ENCODE measurements at regions not wholly inside any gene's neighbourhood (a gene's known extent, or its start where the extent isn't known, plus 50 kb on each side); places are given as distances from the start of the nearest gene placed in this dataset.

DNA sequence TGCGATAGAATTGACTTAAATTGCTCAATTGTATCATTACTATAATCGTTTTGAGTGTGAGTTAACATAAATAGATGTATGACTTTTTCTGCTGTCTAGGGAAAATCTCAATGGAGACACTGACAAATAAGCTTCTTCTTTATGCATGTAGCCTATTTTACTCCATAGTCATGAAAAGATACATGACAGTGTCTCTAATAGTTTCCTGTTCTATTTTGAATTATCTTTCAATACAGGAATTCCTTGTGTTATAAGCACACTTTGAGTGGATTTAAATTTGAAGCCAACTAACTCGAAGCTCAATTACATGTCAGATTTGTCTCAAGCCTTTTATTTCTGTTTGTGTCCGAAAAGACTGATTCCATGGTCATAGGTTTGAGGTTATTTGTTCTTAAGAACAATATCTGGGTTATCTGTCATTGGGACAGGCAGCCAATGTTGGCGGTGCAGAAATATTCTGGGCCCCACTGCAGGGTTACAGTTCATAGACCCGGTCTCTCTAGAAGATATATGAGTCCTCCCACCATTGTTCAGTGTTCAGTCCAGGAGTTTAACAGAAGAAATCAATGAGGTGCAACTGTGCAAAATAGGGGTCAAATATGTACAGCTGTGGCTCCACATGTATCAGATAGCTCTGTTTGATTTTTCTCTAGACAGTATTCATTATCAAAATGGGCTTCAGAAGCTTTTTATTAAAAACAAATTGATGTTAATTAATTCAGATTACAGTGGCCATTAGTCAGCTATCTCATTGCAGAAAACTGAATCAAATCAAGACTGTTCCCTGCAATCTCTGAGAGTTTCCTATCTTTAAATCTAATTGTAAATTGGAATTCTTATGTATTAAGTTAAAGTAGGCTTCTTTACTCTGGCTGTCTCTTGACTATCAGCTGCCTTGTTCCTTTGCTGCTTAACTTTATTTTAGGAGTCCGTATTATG, 1238.8 kb downstream of the NXPH1 start:
- no peak overlapping the region for H3K9ac ChIP-seq (ENCODE audit: low read length)
- no peak overlapping the region for H3K4me2 ChIP-seq (ENCODE audit: low read depth, low read length, poor library complexity, severe bottlenecking)
- no peaks in the 10 kb centered on the region for H4K20me1 ChIP-seq (ENCODE audit: low read depth, low read length)
- no peaks in the 10 kb centered on the region for H3K36me3 ChIP-seq (ENCODE audit: low read length)
- no peak for TF ChIP-seq EZH2phosphoT487 (conservative IDR thresholded peaks at IDR 0.05; ENCODE audit: low read length)
- TF ChIP-seq, protein P1, sequence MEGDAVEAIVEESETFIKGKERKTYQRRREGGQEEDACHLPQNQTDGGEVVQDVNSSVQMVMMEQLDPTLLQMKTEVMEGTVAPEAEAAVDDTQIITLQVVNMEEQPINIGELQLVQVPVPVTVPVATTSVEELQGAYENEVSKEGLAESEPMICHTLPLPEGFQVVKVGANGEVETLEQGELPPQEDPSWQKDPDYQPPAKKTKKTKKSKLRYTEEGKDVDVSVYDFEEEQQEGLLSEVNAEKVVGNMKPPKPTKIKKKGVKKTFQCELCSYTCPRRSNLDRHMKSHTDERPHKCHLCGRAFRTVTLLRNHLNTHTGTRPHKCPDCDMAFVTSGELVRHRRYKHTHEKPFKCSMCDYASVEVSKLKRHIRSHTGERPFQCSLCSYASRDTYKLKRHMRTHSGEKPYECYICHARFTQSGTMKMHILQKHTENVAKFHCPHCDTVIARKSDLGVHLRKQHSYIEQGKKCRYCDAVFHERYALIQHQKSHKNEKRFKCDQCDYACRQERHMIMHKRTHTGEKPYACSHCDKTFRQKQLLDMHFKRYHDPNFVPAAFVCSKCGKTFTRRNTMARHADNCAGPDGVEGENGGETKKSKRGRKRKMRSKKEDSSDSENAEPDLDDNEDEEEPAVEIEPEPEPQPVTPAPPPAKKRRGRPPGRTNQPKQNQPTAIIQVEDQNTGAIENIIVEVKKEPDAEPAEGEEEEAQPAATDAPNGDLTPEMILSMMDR (IDR thresholded peaks at IDR 0.05; ENCODE audit: insufficient read depth, low read length, poor library complexity, severe bottlenecking): no peak
- H3F3A ChIP-seq (ENCODE audit: insufficient read depth): no peaks in the 10 kb centered on the region
- no peak overlapping the region for H3K4me3 ChIP-seq (ENCODE audit: insufficient read depth, low read length, poor library complexity, severe bottlenecking)
- no peak overlapping the region for H2AFZ ChIP-seq (ENCODE audit: low read depth, low read length, severe bottlenecking)
- H3K27me3 ChIP-seq (ENCODE audit: low read length): no peaks in the 10 kb centered on the region
- no peaks in the 10 kb centered on the region for H3K79me2 ChIP-seq (ENCODE audit: insufficient read depth, low read length)
- H3K9me2 ChIP-seq (replicated peaks; ENCODE audit: insufficient read depth, low read length): no peaks in the 10 kb centered on the region
- no peak overlapping the region for H3K27ac ChIP-seq (ENCODE audit: low read depth, low read length)
- H3K9me3 ChIP-seq (ENCODE audit: insufficient read depth, low read length): no peaks in the 10 kb centered on the region; the same call in 1 of the 2 replicates

DNA sequence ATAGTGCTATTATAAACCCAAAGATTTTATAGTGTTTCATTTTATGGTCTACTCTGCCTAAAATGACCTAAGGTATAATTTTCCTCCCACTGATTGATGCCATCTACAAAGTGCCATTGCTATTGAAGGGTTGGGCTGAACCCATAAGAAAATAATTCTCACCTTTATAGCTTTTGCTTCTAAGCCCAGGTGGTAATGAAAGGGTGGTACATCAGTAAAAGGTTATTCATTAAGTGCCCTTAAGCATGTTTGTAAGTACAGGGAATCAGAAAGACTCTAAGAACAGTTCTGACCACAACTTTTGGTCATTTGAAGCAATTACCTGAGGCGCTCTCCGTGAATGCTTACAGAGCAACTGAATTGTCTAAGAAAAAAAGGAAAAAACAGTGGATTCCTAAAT, 1247.3 kb downstream of the NXPH1 start:
- TF ChIP-seq, protein P1 (IDR thresholded peaks at IDR 0.05; ENCODE audit: insufficient read depth, low read length, poor library complexity, severe bottlenecking): no peak
- no peak for TF ChIP-seq EZH2phosphoT487 (conservative IDR thresholded peaks at IDR 0.05; ENCODE audit: low read length)
- Histone ChIP-seq H3K79me2 (ENCODE audit: insufficient read depth, low read length) (no peaks in the 10 kb centered on the region), H4K20me1 (ENCODE audit: low read depth, low read length) (no peaks in the 10 kb centered on the region), H3K9ac (ENCODE audit: low read length) (no peak overlapping the region), H3K27ac (ENCODE audit: low read depth, low read length) (no peak overlapping the region), H3K4me2 (ENCODE audit: low read depth, low read length, poor library complexity, severe bottlenecking) (no peak overlapping the region), H3F3A (ENCODE audit: insufficient read depth) (no peaks in the 10 kb centered on the region), H3K9me3 (ENCODE audit: insufficient read depth, low read length) (no peaks in the 10 kb centered on the region; the same call in 1 of the 2 replicates), H3K4me3 (ENCODE audit: insufficient read depth, low read length, poor library complexity, severe bottlenecking) (no peak overlapping the region), H2AFZ (ENCODE audit: low read depth, low read length, severe bottlenecking) (no peak overlapping the region), H3K9me2 (replicated peaks; ENCODE audit: insufficient read depth, low read length) (no peaks in the 10 kb centered on the region), H3K27me3 (ENCODE audit: low read length) (no peaks in the 10 kb centered on the region), H3K36me3 (ENCODE audit: low read length) (no peaks in the 10 kb centered on the region)

DNA sequence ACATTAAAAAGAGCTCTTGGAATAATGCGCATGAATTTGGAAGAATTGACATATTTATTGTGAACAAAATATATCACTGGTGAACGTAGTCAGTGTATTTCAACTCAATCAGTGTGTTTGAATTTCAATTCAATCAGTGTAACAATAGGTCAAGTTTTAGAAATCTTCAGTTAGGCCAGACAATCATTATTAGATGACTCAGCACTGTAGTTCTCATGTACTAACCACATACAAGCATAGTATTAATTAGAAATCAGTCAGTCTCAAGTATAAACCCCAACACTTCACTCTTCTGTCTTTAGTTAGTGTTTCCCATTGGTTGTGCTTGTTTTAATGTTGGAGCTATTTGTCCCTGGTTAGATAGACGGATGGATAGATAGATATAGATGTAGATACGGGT, 1247.9 kb downstream of the NXPH1 start:
- Histone ChIP-seq H3K9me2 (replicated peaks; ENCODE audit: insufficient read depth, low read length) (no peaks in the 10 kb centered on the region), H3K27me3 (ENCODE audit: low read length) (no peaks in the 10 kb centered on the region), H3K36me3 (ENCODE audit: low read length) (no peaks in the 10 kb centered on the region), H3K79me2 (ENCODE audit: insufficient read depth, low read length) (no peaks in the 10 kb centered on the region), H3K9ac (ENCODE audit: low read length) (no peak overlapping the region), H3K4me3 (ENCODE audit: insufficient read depth, low read length, poor library complexity, severe bottlenecking) (no peak overlapping the region), H2AFZ (ENCODE audit: low read depth, low read length, severe bottlenecking) (no peak overlapping the region), H3K4me2 (ENCODE audit: low read depth, low read length, poor library complexity, severe bottlenecking) (no peak overlapping the region), H4K20me1 (ENCODE audit: low read depth, low read length) (no peaks in the 10 kb centered on the region), H3F3A (ENCODE audit: insufficient read depth) (no peaks in the 10 kb centered on the region), H3K9me3 (ENCODE audit: insufficient read depth, low read length) (no peaks in the 10 kb centered on the region; the same call in 1 of the 2 replicates), H3K27ac (ENCODE audit: low read depth, low read length) (no peak overlapping the region)
- TF ChIP-seq EZH2phosphoT487 (conservative IDR thresholded peaks at IDR 0.05; ENCODE audit: low read length): no peak
- TF ChIP-seq, protein P1 (IDR thresholded peaks at IDR 0.05; ENCODE audit: insufficient read depth, low read length, poor library complexity, severe bottlenecking): no peak
